GM12864 (cell line): ENCODE measurements at regions not wholly inside any gene's neighbourhood (a gene's known extent, or its start where the extent isn't known, plus 50 kb on each side); places are given as distances from the start of the nearest gene placed in this dataset.

ENCODE experiments used
- DNase-seq: peaks from one replicate; pipeline ENCODE4 v3.0.0-alpha.2; 2011; ENCODE audit warnings: low read depth
- H3K4me3 ChIP-seq: 2 replicates; pipeline ENCODE4 v1.5.1; 2011; ENCODE audit warnings: mild to moderate bottlenecking, low read depth, low read length, control low read depth
- TF ChIP-seq, protein P1 (sequence below): IDR thresholded peaks from 2 replicates; pipeline ENCODE4 v1.5.1; 2011; ENCODE audit warnings: low read depth, mild to moderate bottlenecking, moderate library complexity, low read length, control low read depth, inconsistent platforms; ENCODE audit errors: missing control alignments

DNA sequence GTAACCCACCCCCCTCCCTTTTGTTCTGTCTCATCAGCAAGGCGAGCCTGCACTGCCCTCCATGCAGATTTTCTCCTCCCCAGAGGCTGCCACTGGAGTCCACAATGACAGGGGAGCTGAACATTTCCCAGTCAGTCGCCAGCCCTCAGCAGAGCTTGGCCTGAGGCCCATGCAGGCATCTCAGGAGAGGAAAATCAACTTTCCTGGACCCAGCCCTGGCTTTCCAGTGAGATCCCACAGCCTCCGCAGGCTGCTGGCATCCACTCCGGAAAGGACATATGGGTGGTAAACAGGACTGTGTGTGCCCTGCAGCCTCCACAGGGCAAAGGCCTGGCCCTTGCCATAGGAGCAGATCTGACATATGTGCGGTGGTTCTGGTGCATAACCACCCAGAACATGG, 253.8 kb downstream of the TNS1 start:
- no peak overlapping the region for H3K4me3 ChIP-seq
- no peak for DNase-seq
- TF ChIP-seq, protein P1, sequence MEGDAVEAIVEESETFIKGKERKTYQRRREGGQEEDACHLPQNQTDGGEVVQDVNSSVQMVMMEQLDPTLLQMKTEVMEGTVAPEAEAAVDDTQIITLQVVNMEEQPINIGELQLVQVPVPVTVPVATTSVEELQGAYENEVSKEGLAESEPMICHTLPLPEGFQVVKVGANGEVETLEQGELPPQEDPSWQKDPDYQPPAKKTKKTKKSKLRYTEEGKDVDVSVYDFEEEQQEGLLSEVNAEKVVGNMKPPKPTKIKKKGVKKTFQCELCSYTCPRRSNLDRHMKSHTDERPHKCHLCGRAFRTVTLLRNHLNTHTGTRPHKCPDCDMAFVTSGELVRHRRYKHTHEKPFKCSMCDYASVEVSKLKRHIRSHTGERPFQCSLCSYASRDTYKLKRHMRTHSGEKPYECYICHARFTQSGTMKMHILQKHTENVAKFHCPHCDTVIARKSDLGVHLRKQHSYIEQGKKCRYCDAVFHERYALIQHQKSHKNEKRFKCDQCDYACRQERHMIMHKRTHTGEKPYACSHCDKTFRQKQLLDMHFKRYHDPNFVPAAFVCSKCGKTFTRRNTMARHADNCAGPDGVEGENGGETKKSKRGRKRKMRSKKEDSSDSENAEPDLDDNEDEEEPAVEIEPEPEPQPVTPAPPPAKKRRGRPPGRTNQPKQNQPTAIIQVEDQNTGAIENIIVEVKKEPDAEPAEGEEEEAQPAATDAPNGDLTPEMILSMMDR, result no peak

DNA sequence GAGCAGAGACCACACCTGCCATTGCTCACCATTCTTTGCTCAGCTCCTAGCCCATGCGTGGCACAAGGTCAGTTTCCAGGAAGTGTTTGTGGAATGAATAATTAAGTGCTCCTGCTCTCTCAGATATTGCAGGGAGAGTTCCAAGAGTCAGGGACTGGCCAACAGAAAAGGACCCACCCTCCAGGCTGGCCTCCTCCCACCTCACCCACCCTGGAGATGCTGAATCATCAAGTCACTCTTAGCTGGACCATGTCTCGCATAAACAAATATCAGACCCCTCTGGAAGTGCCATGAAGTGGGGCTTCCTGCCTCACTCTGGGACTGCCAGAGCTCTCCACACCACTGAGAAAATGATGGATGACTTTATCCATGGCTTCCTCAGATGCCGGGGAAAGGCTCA, 256.0 kb downstream of the TNS1 start:
- TF ChIP-seq, protein P1, result no peak
- H3K4me3 ChIP-seq, result no peak overlapping the region
- DNase-seq, result no peak

DNA sequence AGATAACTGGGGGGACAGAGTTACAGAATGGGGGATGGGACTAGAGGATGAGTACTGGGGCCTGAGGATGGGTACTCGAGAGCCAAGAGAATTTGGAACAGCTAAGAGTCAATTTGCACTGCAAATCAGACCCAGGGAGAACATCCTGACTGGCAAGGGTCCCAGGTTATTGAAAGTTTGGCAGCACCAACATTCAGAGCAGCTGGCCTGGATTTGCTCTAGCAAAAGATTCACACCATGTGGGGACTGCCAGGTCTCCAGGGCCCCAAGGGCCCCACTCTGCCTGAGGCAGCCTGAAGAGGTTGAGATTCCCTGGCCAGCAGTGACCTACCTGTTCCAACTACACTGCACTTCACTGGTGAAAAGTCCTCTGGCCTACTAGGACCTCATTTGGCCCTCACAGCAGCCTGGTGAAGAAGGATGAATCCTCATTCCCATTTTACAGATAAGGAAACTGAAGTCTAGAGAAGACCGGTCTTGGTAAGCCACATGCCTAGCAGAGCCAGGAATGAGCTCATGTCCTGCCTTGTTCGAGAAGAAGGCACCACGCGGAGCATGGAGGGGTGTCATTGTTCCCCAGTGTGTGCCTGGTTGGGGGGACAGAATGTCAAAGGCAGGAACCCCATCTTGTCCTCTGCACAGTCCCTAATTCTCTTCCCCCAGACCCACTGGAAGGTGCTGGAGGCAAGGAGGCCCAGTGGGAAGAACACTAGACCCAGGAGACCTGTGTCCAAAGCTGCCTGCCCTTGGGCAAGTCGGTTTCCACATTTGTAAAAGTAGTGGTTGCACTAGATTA, 258.6 kb downstream of the TNS1 start:
- TF ChIP-seq, protein P1, result no peak
- no peak for DNase-seq
- H3K4me3 ChIP-seq, result no peak overlapping the region

DNA sequence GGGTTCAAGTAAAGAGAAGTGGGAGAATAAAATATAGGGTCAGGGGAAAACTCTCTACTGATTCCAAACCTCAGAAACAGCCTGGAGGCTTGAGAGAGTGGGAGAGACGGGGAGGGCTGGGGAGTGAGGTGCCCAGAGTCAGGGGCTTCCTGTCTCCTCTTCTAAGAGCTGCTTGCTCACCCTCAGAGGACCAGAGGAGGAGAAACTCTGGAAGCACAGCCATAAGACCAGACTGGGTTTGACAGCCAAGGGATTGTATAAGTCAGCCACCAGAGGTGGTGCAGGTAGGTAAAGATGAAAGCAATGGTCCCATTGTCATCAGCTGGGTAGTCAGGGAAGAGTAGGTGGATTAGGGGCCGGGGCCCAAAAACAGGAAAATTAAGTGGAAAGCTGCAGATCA, 259.4 kb downstream of the TNS1 start:
- no peak overlapping the region for H3K4me3 ChIP-seq
- TF ChIP-seq, protein P1, result no peak
- no peak for DNase-seq

DNA sequence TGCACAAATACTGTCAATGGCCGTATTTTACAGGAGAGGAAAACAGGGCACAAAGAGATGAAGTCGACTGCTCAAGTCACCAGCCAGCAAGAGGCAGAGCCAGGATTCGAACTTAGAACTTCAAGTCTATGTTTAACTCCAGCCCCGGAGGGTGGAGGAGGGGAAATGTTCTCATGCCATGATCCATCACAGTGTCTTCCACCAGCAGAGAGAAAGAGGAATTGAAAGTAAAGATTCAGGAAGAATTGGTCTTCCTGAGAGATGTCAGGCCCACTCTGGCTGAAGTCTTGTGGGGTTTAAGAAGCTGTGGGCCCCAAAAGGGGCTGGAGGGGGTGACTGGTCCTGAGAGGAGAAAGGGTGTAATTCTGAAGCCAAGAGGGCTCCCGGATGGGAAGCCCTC, 260.0 kb downstream of the TNS1 start:
- DNase-seq, result no peak
- H3K4me3 ChIP-seq, result no peak overlapping the region
- TF ChIP-seq, protein P1, result no peak

DNA sequence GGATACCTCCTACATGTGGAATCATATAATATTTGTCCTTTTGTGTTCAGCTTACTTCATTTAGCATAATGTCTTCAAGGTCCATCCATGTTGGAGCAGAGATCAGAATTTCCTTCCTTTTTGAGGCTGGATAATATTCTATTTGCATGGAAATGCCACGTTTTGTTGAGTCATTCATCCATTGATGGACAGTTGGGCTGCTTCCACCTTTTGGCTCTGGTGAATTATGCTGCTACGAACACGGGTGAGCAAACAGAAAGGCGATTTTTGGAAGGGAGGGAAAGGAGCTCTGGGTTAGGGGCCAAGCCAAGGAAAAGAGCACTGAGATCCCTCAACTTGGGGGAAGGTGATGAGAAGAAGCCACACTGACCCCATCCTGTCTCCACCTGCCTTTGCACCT, 260.5 kb downstream of the TNS1 start:
- H3K4me3 ChIP-seq, result no peak overlapping the region
- DNase-seq, result no peak
- TF ChIP-seq, protein P1, result no peak

DNA sequence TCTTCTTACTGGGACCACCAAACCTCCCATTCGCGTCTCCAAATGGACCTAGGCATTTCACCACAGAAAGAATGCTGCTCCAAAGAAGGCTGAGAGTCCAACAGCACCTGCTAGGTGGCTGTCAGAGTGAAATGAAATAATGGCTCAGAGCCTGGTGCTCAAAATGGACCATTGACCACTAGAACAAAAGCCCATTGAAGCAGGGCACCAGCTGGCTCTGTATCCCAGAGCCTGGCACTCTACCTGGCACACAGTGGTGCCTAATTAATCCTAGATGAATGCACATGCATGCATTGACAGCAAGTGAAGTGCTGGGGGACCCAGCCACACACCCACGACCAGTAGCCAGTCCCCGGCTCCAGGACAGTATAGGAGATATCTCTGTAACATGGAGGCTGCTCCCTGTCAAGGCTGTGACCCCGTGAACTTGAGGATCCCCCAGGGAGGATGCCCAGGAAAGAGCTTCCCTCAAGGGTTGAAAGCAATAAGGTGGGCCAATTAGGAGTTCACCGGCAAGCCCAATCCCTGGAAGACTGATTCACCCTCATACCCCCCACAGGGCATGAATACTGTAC, 261.3 kb downstream of the TNS1 start:
- TF ChIP-seq, protein P1, result no peak
- DNase-seq, result no peak
- H3K4me3 ChIP-seq, result no peak overlapping the region
